Left renal cortex interstitium (tissue), 4 donors: ENCODE measurements at regions not wholly inside any gene's neighbourhood (a gene's known extent, or its start where the extent isn't known, plus 50 kb on each side); places are given as distances from the start of the nearest gene placed in this dataset.

ENCODE experiments used
- DNase-seq, 4 donors: peaks; one replicate each; pipeline ENCODE4 v3.0.0-alpha.2; 2013; ENCODE audit warnings: low read depth in 4 of 4, low spot score in 2 of 4, missing footprints in 1 of 4

DNA sequence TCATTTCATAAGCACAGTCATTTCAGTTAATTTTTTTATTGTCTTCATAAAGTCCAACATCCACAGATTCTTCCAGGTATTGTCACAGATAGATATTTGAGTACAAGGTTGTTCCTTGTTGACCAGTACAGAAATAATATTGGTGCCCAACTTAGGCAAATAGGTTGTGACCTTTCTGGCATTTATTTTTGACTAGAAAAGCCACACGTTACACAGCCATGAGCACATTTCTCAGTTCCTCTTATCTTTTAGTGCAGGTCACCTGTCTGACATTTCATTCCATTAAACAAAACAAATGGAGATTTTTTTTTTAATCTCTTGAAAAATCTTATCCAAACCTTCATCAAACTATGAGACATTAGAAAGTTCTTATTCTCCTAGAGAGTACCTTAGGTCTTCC is 428.8 kb downstream of the ZNF521 start:
- no peak for DNase-seq

DNA sequence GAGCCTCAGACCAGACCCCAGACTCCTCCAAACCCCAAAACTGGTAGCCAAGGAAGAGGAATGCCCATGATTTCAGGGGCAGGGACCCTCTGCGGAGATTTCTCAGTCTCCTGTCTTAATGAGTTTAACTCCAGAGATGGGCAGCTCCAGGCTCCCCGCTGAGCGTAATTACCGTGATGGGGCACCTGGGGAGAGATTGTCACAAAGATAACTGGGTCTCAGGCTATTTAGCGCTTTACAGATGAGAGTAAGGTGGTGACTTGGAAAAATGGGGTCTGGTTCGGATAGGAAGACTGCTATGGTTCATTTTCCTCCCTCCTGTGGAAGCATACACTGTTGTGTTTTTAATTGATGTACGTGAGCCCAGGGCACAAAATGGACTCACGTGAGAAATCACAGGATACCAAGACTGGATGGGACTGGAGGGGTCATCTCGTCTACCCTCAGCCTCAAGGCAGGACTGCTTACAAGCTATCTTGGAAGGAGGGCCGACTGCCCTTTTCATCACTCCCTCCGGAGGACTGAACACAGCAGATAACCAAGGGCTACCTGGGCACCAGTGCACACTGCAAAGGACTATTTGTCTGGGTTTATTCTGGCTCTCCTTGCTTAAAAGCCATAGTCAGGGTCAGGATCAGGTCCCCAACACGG is 427.8 kb downstream of the ZNF521 start:
- no peak for DNase-seq

GRCh38 chr18:24926649-24927048 is 425.3 kb downstream of the ZNF521 start:
- DNase-seq: no peak

- no peak for DNase-seq
Measured at GRCh38 chr18:24928301-24928878, 423.6 kb downstream of the ZNF521 start.

DNA sequence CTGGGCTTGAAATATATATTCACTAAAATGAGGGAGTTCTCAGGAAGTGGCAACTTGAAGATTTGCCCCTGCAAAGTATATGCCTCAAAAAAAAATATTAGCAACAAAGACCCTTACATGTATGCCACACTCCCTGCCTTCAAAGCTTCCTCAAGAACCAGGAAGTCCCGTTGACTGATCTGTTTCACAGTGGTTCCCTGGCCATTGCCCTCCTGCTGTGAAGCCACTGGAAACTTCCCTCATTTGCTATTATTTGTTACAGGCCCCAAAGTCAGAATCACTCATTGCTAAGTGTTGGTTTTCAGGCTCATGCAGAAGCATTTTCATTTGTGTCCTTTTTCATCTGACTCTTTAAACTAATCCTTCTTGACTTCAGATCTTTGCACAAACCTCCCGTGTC is 421.5 kb downstream of the ZNF521 start:
- DNase-seq: no peak

DNA sequence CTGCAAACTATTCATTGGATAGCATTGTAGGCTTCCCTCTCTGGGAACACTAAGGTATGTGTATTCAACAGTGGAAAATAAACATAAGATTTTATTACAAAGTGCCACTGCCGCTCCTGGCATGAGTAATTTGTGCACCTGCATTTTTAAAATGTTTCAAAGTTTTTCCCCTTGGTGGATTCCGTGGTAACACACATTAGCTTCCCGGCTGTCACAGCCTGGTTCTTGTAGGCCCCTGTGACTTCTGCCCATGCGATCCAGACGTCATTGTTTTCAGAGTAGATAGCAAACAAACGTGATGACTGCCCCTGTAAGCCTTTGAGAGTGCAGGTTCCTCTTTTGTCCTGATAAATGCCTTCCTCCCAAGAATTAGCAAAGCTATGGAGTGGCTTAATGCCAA is 421.0 kb downstream of the ZNF521 start:
- DNase-seq: no peak

GRCh38 chr18:24933345-24933744 is 418.6 kb downstream of the ZNF521 start:
- no peak for DNase-seq

DNA sequence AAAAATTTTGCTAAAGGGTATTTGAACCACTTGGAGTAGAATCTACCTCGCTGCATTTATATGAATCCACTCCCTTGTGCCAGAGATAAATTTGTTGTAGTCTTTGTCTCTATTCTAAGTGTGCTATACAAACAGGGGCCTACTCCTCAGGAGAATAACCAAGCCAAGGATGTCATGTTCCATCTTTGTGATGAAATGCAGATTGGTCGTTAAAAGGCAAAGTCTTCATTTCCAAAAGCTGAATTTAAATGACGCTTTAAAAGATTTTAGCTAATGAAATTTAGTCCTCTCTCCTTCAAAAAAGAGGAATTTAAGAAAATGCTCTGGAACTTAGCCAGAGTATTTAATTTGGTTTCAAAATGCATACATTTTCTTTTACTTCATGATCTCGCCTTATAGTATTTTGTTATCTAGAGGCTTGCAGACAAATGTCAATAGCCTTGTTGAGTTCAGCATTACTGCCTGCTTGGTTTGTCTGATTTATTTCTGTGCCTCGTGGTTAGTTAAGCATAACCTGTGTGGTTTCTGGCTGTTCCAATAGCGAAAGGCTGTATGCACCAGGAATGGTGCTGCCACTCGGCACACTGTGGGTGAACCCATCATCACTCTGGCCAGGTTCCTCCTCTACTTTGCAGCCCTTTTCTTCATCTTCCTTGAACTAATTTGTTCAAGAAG is 417.6 kb downstream of the ZNF521 start:
- no peak for DNase-seq

- no peak for DNase-seq
Measured at GRCh38 chr18:24935008-24935407, 417.0 kb downstream of the ZNF521 start.

GRCh38 chr18:24935896-24936295 is 416.1 kb downstream of the ZNF521 start:
- no peak for DNase-seq

DNA sequence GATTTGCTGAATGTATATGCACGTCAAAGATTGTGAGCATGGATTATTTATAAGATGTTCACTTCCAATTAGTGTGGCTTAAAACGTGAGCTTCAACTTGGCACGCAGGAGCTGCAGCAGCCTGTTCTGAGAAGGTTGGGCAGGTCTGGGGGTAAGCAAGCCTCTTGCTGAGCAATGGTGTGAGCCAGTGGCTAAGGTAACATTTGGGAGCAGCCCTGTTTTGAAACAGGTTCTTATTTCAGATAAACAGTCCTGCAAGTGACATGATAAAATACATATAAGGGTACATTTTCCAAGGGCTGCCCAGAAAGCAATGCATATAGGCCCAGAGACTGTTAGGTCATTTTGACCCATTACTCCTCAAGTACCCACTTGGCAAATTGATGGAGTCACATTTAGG is 415.3 kb downstream of the ZNF521 start:
- DNase-seq: no peak

DNA sequence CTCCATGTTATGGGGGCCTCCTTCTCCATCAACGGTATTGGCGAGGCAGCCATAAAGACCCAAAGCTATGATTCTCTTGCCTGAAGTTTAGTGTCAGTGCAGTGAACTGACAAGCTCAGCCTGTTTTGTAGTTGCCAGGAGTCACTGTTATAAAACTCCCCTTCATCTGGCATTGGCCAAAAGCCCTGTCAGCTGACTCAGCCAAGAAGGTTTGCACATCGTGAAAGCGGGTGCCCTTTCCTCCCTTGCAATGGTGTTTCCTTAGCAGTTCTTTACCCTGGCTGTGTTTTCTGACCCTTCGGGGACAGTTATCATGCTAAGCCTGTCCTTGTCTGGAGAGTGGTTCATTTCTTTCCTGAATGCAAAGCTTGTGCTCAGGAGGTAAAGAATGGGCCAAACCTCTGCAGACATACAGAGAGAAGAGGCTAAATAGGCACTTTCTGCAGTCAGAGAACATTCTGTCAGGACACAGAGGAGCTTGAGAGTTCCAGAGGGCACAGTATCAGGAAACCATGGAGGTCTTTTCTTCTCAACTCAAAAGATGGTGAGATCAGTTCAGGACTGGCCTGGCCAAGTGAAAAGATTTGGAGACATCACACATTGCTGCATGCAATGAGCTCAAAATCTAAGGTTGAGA is 414.2 kb downstream of the ZNF521 start:
- no peak for DNase-seq

GRCh38 chr18:24940416-24940815 is 411.6 kb downstream of the ZNF521 start:
- no peak for DNase-seq

GRCh38 chr18:24941174-24941951 is 410.6 kb downstream of the ZNF521 start:
- DNase-seq: no peak

- DNase-seq: no peak
Measured at GRCh38 chr18:24942144-24942543, 409.8 kb downstream of the ZNF521 start.

DNA sequence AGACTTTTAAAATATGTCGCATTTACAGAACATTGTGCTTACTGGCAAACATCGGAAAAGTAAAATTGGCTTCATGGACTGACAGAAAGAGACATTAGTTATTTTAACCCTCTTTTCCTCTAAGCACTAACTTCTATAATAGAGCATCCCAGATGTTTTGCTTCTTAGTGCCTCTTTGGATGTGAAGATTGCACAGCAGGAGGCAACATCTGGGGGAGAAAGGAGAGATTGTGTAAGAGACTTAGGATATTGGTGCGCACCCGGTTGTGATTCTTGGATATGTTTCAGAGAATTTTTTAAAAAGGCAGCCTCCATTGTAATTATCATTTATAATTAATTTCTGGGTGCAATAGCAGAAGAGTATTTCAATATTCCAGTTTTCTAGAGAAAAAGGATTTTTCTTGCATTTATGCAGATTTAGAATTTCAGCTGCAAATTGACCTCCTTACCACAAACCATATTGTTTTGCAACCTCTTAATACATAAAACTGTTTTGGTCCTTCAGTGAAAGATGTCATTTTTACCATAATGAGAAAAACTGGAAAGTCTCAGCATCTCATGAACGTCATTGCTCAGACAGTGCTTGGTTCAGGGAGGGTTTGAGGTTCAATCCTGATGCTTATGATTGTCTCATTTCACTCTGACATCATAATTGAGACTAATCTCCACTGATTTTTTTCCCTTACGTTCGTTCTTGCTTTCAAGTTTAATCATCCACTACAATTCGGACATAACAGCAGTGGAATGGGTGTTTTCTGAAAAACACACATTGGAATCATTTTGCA is 404.3 kb downstream of the ZNF521 start:
- no peak for DNase-seq

GRCh38 chr18:24949908-24950307 is 402.1 kb downstream of the ZNF521 start:
- no peak for DNase-seq

GRCh38 chr18:24954341-24954740 is 397.6 kb downstream of the ZNF521 start:
- DNase-seq: no peak

DNA sequence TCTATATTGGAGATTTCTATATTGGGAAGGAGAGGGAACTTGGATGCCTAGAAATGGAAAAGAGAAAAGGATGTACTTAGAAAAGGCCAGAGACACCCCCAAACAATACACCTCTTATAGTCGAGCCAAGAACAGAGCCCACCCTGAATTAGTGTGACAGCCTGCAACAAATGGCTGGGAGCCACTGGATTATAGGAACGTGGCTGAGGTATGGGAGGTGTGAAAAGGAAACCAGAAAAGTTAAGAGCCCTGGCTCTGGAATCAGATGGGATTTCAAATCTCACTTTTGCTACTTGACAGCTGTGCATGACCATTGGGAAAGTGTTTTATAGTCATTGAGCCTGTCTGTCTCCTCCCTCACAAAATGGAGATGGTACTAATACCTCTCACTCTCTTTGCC is 394.0 kb downstream of the ZNF521 start:
- no peak for DNase-seq

- DNase-seq: peak; percentile 13 to 41 (median 30)
Measured at GRCh38 chr18:24959051-24959476, 392.9 kb downstream of the ZNF521 start.
